Ishikawa (cell line): ENCODE measurements at regions not wholly inside any gene's neighbourhood (a gene's known extent, or its start where the extent isn't known, plus 50 kb on each side); places are given as distances from the start of the nearest gene placed in this dataset.

Experiments
- EGR1 ChIP-seq: IDR thresholded peaks from 2 replicates; pipeline ENCODE4 v1.6.1; 2012
- EP300 ChIP-seq: IDR thresholded peaks from 2 replicates; pipeline ENCODE4 v1.6.1; 2012; ENCODE audit warnings: borderline replicate concordance
- MAX ChIP-seq: IDR thresholded peaks from 2 replicates; pipeline ENCODE4 v1.6.1; 2012
- RAD21 ChIP-seq: IDR thresholded peaks from 2 replicates; pipeline ENCODE4 v1.6.1; 2012; ENCODE audit warnings: low read depth
- REST ChIP-seq: IDR thresholded peaks from 2 replicates; pipeline ENCODE4 v1.6.1; 2012; ENCODE audit warnings: low read depth, mild to moderate bottlenecking
- TAF1 ChIP-seq: IDR thresholded peaks from 2 replicates; pipeline ENCODE4 v1.6.1; 2012; ENCODE audit warnings: low read depth, mild to moderate bottlenecking
- YY1 ChIP-seq: IDR thresholded peaks from 2 replicates; pipeline ENCODE4 v1.6.1; 2012; ENCODE audit warnings: low read depth

DNA sequence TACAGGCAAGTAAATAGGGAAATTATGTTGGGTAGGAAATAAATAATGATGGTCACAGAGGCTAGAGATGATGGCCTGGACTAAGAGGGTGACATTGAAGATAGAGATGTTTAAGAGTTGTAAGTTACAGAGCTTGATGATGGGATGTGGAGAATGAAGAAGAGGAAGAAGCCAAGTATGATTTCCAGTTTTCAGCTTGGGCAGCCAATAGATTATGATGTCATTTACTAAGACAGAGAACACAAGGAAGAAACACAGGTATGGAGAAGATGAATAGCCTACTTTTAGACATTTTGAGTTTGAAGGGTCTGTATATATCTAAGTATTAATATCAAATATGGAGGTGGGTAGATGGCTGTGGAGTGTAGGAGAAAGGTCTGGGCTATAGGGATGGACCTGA lies 56.0 kb upstream of the PRELP start:
- TF ChIP-seq TAF1: no peak
- TF ChIP-seq MAX: no peak
- TF ChIP-seq YY1: no peak
- TF ChIP-seq EGR1: no peak
- TF ChIP-seq EP300: no peak
- TF ChIP-seq RAD21: no peak
- TF ChIP-seq REST: no peak
